ENCODE measurements at regions not wholly inside any gene's neighbourhood (a gene's known extent, or its start where the extent isn't known, plus 50 kb on each side); places are given as distances from the start of the nearest gene placed in this dataset.
"Not testable (repeated sequence)": the region's sequence is repeated elsewhere in the genome, so short reads cannot be mapped to it uniquely, and the experiment has no call there.

DNA sequence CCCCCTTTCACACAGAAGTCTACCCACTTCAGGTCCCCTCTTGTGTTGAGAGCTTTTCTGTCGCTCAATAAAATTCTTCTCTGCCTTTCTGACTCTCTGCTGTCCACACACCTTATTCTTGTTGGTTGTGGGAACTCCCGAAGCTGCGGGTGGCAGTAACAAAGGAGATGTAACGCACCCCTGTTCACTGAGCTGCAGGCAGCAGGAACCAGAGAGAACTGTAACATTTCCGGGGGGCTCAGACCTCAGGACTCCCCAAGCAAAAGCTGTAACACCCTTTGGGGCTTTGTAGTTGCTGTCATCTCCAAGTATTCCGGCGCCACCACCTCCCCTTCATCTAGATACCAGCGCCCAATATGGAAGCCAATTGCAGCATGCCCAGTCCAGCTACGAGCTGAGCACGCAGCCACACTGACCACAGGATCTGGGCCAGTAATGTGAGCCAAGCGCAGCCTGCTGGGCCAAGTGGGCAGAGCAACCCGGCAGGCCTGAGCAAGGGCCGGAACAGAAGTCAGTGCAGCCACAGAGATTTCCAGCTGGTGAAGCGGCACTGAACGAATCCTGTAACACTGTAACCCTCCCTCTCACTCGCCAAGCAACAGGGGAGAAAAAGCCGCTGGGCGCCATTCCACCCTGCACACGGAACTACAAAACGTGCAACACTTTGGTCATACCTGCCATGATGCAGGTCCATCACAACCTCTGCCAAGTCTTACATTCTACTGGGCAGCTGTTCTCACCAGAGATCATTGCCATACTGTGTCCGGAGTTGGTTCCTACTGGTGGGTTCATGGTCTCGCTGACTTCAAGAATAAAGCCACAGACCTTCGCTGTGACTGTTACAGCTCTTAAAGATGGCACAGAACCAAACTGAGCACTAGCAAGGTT lies 194.3 kb downstream of the SPATA31A6 start:
- DNase-seq (ENCODE audit: low read depth, low spot score): not testable (repeated sequence)

GRCh38 chr9:42378418-42378815 lies 195.0 kb downstream of the SPATA31A6 start:
- DNase-seq (ENCODE audit: low read depth, low spot score): no peak

- DNase-seq (ENCODE audit: low read depth, low spot score): not testable (repeated sequence)
These were observed 196.1 kb downstream of the SPATA31A6 start for GRCh38 chr9:42379602-42380001.

DNA sequence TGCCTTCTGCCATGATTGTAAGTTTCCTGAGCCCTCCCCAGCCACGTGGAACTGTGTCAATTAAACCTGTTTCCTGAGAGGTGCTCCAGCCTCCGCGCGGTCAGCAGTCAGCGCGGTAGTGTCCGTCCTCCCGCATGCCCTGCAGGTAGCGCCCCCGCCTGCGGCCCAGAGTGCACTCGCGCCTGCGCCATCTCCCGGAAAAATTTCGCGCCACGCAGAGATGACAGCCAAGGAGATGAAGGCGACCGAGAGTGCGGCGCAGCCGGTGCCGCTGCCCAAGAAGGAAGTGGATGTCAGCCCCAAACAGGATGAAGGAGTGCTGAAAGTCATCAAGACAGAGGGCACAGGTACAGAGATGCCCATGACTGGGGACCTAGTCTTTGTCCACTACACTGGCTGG lies 201.1 kb downstream of the SPATA31A6 start:
- not testable (repeated sequence) for DNase-seq (ENCODE audit: low read depth, low spot score)

DNA sequence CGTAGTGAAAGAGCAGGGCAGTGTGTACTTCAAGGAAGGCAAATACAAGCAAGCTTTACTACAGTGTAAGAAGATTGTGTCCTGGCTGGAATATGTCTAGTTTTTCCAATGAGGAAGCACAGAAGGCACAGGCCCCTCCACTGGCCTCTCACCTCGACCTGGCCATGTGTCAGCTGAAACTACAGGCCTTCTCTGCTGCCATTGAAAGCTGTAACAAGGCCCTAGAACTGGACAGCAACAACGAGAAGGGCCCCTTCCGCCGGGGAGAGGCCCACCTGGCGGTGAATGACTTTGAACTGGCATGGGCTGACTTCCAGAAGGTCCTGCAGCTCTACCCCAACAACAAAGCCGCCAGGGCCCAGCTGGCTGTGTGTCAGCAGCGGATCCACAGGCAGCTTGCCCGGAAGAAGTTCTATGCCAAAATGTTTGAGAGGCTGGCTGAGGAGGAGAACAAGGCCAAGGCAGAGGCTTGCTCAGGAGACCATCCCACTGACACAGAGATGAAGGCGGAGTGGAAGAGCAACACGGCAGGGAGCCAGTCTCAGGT lies 202.2 kb downstream of the SPATA31A6 start:
- DNase-seq (ENCODE audit: low read depth, low spot score): not testable (repeated sequence)

- no peak for DNase-seq (ENCODE audit: low read depth, low spot score)
These were observed 203.0 kb downstream of the SPATA31A6 start for GRCh38 chr9:42386477-42386876.

DNA sequence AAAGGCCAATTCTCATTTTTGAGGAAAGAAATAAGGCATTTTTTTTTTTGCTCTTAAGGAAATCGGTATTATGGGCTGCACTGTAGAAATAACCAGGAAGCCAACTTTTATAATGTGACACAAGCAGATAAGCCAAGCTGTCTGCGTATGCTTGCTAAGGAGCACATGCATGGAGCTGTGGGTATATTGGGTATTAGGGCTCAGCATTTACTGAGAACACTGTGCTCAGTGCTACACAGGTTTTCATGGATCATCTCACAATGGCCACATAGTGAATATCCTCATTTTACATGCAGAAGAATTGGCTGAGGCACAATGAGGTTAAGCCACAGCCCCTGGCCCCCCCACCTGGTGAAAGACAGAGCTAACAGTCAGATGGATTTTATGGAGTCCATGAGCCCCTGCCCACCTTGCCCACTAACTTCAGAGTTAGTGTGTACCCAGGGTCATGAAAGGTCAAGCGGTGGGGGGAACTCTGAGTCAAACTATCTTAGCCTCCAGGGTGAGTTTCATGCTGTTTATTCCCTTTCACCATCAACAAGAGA lies 204.8 kb downstream of the SPATA31A6 start:
- DNase-seq (ENCODE audit: low read depth, low spot score): no peak

- no peak for DNase-seq (ENCODE audit: low read depth, low spot score)
These were observed 205.4 kb downstream of the SPATA31A6 start for GRCh38 chr9:42388846-42389245.

GRCh38 chr9:42392773-42393455 lies 209.5 kb downstream of the SPATA31A6 start:
- DNase-seq (ENCODE audit: low read depth, low spot score): not testable (repeated sequence)

- DNase-seq (ENCODE audit: low read depth, low spot score): no peak
These were observed 212.9 kb downstream of the SPATA31A6 start for GRCh38 chr9:42396318-42396717.

DNA sequence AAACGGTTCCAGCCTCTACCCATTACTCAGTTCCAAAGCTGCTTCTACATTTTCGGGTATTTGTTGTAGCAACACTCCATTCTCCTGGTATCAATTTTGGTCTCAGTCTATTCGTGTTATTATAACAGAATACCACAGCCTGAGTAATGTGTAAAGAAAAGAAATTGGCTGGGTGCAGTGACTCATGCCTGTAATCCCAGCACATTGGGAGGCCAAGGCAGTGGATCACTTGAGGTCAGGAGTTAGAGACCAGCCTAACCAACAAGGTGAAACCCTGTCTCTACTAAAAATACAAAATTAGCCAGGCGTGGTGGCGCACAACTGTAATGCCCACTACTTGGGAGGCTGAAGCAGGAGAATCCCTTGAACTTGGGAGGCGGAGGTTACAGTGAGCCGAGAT lies 213.9 kb downstream of the SPATA31A6 start:
- DNase-seq (ENCODE audit: low read depth, low spot score): not testable (repeated sequence)

DNA sequence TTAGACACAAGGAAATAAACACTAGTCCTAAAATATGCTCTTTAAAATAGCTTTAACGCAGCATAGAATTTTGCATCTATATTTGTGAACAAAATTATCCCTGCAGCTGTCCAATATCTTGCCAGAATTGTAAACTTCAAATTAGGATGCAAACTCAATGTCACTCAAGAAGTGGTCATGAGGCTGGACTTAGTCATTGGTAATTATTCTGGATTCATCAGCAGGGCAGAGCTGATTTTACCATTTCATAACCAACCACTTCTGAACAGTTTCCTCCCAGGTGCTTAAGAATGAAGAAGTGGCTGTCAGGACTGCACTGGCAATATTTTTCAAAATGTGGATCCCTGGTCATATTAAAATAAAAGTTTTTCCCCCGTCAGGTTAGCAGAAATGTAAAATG lies 219.5 kb downstream of the SPATA31A6 start:
- DNase-seq (ENCODE audit: low read depth, low spot score): not testable (repeated sequence)

- DNase-seq (ENCODE audit: low read depth, low spot score): not testable (repeated sequence)
These were observed 226.1 kb downstream of the SPATA31A6 start for GRCh38 chr9:42409581-42409980.

- DNase-seq (ENCODE audit: low read depth, low spot score): not testable (repeated sequence)
These were observed 228.9 kb downstream of the SPATA31A6 start for GRCh38 chr9:42412354-42412753.

GRCh38 chr9:42414865-42415264 lies 231.4 kb downstream of the SPATA31A6 start:
- DNase-seq (ENCODE audit: low read depth, low spot score): not testable (repeated sequence)

DNA sequence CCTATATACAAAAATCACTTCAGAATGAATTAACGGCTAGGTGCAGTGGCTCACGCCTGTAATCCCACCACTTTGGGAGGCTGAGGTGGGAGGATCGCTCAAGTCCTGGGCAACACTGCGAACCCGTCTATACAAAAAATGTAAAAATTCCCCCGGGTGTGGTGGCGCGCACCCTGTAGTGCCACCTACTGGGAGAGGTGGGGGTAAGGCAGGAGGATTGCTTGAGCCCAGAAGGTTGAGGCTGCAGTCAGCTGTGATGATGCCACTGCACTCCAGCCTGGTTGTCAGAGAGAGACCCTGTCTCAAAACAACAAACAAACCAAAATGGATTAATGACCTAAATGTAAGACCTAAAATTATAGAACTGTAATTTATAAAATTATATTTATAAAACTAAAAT lies 236.2 kb downstream of the SPATA31A6 start:
- not testable (repeated sequence) for DNase-seq (ENCODE audit: low read depth, low spot score)

- DNase-seq (ENCODE audit: low read depth, low spot score): not testable (repeated sequence)
These were observed 236.9 kb downstream of the SPATA31A6 start for GRCh38 chr9:42420324-42420723.

DNA sequence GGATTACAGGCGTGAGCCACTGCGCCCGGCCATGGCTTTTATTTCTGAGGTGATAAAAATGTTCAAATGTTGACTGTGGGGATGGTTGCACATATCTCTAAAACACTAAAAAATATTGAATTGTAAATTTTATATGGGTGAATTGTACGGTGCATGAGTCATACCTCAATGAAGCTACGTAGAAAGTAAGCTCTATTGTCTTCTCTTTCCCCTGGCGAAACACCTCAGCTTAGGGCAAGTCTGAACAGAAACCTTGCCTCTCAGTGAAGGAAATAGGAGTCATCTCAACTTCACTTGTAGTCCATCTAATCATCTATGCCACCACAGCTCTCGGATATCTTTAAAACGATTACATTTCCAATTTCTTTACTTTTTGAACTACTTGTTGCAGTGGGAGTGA lies 238.2 kb downstream of the SPATA31A6 start:
- DNase-seq (ENCODE audit: low read depth, low spot score): not testable (repeated sequence)

DNA sequence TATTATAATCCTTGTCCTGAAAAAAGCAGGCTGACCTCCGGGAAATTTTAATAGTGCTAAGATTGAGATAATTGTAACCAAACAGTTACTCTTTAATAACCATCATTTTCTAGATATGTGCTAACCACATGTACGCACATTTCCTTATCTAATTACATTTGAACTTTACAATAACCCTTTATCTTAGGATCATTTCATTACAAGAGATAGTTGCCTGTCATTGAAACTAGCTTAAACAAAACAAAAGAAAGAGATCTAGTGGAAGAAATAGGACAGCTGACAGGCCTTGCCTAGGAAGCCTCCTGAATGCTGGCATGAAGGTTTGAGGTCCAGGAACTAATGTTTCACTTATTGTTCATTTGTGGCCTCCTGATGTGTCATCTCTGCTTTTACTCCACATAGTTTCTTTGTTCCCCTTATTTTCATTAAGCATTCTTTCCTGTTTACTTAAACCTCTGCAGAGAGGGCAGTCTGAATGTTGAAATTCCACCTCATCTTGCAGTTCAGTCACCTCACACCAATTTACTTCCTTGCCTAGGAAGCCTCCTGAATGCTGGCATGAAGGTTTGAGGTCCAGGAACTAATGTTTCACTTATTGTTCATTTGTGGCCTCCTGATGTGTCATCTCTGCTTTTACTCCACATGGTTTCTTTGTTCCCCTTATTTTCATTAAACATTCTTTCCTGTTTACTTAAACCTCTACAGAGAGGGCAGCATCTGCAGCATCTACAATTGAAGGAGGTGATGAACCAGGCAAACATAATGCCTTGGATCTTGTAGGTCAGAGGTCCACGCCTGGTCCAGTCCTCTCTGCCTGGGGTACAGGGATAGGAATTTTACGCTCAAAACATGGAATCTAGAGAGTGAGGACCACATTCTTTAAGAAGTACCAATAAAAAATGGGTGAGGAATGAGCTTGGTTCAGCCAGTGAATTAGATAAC lies 247.5 kb downstream of the SPATA31A6 start:
- DNase-seq (ENCODE audit: low read depth, low spot score): not testable (repeated sequence)

- not testable (repeated sequence) for DNase-seq (ENCODE audit: low read depth, low spot score)
These were observed 248.2 kb downstream of the SPATA31A6 start for GRCh38 chr9:42431616-42432010.

Measured in ELF-1 (cell line).